AG04450 (cell line): ENCODE measurements at regions not wholly inside any gene's neighbourhood (a gene's known extent, or its start where the extent isn't known, plus 50 kb on each side); places are given as distances from the start of the nearest gene placed in this dataset.
"Not testable (repeated sequence)": the region's sequence is repeated elsewhere in the genome, so short reads cannot be mapped to it uniquely, and the experiment has no call there.

Source experiments
- CTCF ChIA-PET: fragments of 300-600, 350-600 bp; formaldehyde crosslinking; extraction: SDS; loops from one replicate; lab custom pipeline; 2022; ENCODE audit warnings: antibody characterized with exemption, inconsistent platforms; lab: Charles Lee
- POLR2A ChIA-PET: fragments of 350-600 bp; formaldehyde crosslinking; extraction: SDS; loops from one replicate; lab custom pipeline; 2021; ENCODE audit warnings: antibody characterized with exemption, inconsistent platforms; lab: Yijun Ruan, JAX
- DNase-seq: peaks from one replicate; pipeline ENCODE4 v3.0.0-alpha.2; 2011; ENCODE audit warnings: low read depth, low spot score
- H3K27ac ChIP-seq: one replicate; pipeline ENCODE4 v1.5.1; 2012; ENCODE audit warnings: low read depth, low read length, control low read depth
- H3K27me3 ChIP-seq: one replicate; pipeline ENCODE4 v1.6.0; 2012; ENCODE audit warnings: low read length; ENCODE audit not compliant: control insufficient read depth, insufficient read depth
- H3K4me3 ChIP-seq: 2 replicates; pipeline ENCODE4 v1.5.1; 2011; ENCODE audit warnings: mild to moderate bottlenecking, low read depth, low read length, control low read depth
- H3K9me3 ChIP-seq: 2 replicates; pipeline ENCODE4 v1.5.1; 2012; ENCODE audit warnings: low read length; ENCODE audit not compliant: control insufficient read depth, insufficient read depth
- CTCF ChIP-seq: IDR thresholded peaks from 2 replicates; pipeline ENCODE4 v1.5.1; 2011; ENCODE audit warnings: low read depth, low read length, control low read depth, inconsistent platforms

DNA sequence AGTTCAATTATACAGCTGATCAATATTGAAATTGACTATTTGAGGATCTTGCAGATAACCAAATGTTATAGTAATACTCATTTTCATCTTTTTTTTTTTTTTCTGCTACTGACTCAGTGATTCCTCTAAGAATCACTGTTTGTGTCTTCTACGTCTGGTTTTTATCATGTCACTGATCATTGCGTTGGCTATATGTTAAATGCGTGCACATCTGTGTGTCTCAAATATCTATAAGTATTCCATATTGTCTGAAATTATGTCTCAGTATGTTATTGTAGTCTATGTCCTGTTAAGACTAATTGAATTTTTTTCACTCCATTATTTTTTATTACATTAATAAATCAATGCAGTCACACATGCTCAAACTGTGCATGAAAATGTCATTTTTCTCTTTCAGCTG, 200.5 kb downstream of the PCDH20 start:
- POLR2A ChIA-PET: no interaction called here
- CTCF ChIA-PET: no interaction called here
- TF ChIP-seq CTCF: no peak

DNA sequence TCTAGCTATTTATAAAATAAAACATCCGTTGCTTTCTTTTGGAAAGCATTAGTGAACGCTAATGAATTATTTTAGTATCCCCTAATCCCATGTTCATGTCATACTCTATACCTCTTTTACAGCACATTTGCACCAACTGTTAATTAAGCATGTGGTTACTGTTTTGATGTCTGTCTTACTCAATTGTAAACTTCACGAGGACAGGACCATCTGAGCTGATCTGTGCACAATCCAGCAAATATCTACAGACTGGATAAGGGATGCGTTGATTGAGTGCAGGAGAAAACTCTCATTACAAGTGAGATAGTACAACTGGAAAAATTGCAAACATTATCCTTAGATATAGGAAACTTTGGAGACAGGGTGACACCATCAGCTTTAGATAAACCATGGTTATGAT, 201.1 kb downstream of the PCDH20 start:
- Histone ChIP-seq H3K27me3 (no peaks in the 10 kb centered on the region), H3K9me3 (no peaks in the 10 kb centered on the region), H3K27ac (no peak overlapping the region), H3K4me3 (no peak overlapping the region)
- ChIA-PET POLR2A (no interaction called here), CTCF (no interaction called here)
- TF ChIP-seq CTCF: no peak
- DNase-seq: no peak

More for the DNA sequence above, 200.5 kb downstream of the PCDH20 start:
- Histone ChIP-seq H3K4me3 (no peak overlapping the region), H3K9me3 (no peaks in the 10 kb centered on the region), H3K27me3 (no peaks in the 10 kb centered on the region), H3K27ac (no peak overlapping the region)
- DNase-seq: no peak

GRCh38 chr13:61205898-61206297, 209.8 kb downstream of the PCDH20 start:
- H3K4me3 ChIP-seq, H3K9me3 ChIP-seq, H3K27ac ChIP-seq, DNase-seq, POLR2A ChIA-PET, CTCF ChIA-PET, H3K27me3 ChIP-seq: not testable (repeated sequence)

- ChIA-PET CTCF (no interaction called here), POLR2A (no interaction called here)
- Histone ChIP-seq H3K4me3 (no peak overlapping the region), H3K27ac (no peak overlapping the region), H3K9me3 (no peaks in the 10 kb centered on the region), H3K27me3 (no peaks in the 10 kb centered on the region)
- no peak for TF ChIP-seq CTCF
- DNase-seq: no peak
These were observed 211.6 kb downstream of the PCDH20 start for GRCh38 chr13:61204025-61204424.

DNA sequence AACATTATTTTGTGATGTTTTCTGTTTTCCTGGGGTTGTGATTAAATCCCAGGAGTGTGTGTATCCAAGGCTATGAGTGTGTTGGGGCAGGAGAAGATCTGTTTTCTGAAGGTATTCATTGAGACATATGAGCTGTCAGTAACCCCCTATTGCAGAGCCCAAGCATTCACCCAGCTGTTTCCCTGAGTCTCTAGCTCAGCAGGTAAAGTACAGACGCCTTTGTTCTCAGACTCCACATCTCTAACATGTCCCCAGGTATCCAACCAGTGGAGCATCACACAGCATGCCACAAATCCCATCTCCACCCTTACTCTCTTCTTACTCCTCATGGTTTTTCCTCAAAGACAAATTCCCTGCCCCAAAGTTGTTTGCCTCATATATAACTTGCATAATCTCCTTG, 213.6 kb downstream of the PCDH20 start:
- POLR2A ChIA-PET: no interaction called here
- CTCF ChIA-PET: no interaction called here
- H3K27ac ChIP-seq: no peak overlapping the region
- no peak overlapping the region for H3K4me3 ChIP-seq
- TF ChIP-seq CTCF: no peak
- no peaks in the 10 kb centered on the region for H3K27me3 ChIP-seq
- no peak for DNase-seq
- H3K9me3 ChIP-seq: no peaks in the 10 kb centered on the region

GRCh38 chr13:61192826-61193225, 222.8 kb downstream of the PCDH20 start:
- CTCF ChIA-PET: no interaction called here
- Histone ChIP-seq H3K4me3 (no peak overlapping the region), H3K9me3 (no peaks in the 10 kb centered on the region), H3K27me3 (no peaks in the 10 kb centered on the region), H3K27ac (no peak overlapping the region)
- no peak for TF ChIP-seq CTCF
- DNase-seq: no peak
- POLR2A ChIA-PET: no interaction called here
